Keratinocyte (primary cell): ENCODE measurements at regions not wholly inside any gene's neighbourhood (a gene's known extent, or its start where the extent isn't known, plus 50 kb on each side); places are given as distances from the start of the nearest gene placed in this dataset.

Source experiments
- CTCF ChIP-seq, 3 experiments: IDR thresholded peaks in 1 of 3; conservative IDR thresholded peaks in 1 of 3; optimal IDR thresholded peaks in 1 of 3; 2 replicates in 2 of 3; 3 replicates in 1 of 3; pipeline versions ENCODE3 to v1.5.1; 2011; ENCODE audit warnings: low read length in 3 of 3, mild to moderate bottlenecking in 3 of 3, moderate library complexity in 2 of 3, control low read depth in 1 of 3, inconsistent platforms in 1 of 3; ENCODE audit not compliant: insufficient read depth in 2 of 3; ENCODE audit errors: extremely low read depth in 1 of 3
- EZH2 ChIP-seq: IDR thresholded peaks from one replicate; pipeline ENCODE4 v1.6.1; 2012; ENCODE audit warnings: inconsistent platforms, mild to moderate bottlenecking, low read length, moderate library complexity

DNA sequence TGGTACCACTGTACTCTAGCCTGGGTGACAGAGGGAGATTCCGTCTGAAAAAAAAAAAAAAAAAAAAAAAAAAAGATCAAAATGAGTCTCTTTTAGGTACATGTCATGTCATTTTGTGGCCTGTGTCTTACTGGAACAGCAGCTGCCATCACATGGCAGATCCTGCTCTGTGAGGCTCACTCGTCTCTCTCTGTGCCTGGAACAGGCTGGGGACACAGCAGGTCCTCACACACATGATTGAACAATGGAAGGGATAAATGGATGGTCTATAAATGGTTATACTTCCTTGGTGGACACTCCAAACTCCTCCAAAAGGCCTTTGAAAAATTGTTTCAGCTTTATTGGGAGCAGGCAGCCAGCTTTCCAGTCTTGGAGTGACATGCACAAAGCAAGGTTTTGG is 236.2 kb upstream of the COPS8 start:
- TF ChIP-seq CTCF (optimal IDR thresholded peaks at IDR 0.05 in 1 of 3, IDR thresholded peaks at IDR 0.05 in 1 of 3, conservative IDR thresholded peaks at IDR 0.05 in 1 of 3; ENCODE audit: extremely low read depth in 1 of 3, insufficient read depth in 2 of 3, low read length in 3 of 3) (no peak), EZH2 (no peak)
